B cell (primary cell): ENCODE measurements at regions not wholly inside any gene's neighbourhood (a gene's known extent, or its start where the extent isn't known, plus 50 kb on each side); places are given as distances from the start of the nearest gene placed in this dataset.

Experiments
- ATAC-seq: fragments of 200-7000 bp; cut with Tn5 transposase; one replicate; pipeline ENCODE4 v1.10.0; 2021; ENCODE audit warnings: low read depth, mild to moderate bottlenecking, moderate number of reproducible peaks, moderate library complexity
- CTCF ChIA-PET: fragments of 350-600 bp; sonication (Branson Sonifier 250); formaldehyde crosslinking; loops from one replicate; lab custom pipeline; 2021; ENCODE audit warnings: antibody characterized with exemption, inconsistent platforms; lab: Charles Lee
- POLR2A ChIA-PET: fragments of 350-600 bp; sonication (Branson Sonifier 250); formaldehyde crosslinking; loops from one replicate; lab custom pipeline; 2021; ENCODE audit warnings: antibody characterized with exemption; lab: Charles Lee
- DNase-seq: peaks from one replicate; pipeline ENCODE4 v3.0.0; 2013
- H2AFZ ChIP-seq: 2 replicates; pipeline ENCODE4 v1.6.1; 2012; ENCODE audit warnings: mild to moderate bottlenecking, low read depth, low read length; ENCODE audit not compliant: insufficient read depth, poor library complexity, severe bottlenecking
- H3K27ac ChIP-seq, 2 donors: 1 replicate in 1 of 2; 2 replicates in 1 of 2; pipeline ENCODE4 v1.5.1; 2012 to 2013; ENCODE audit warnings: low read length in 2 of 2, mild to moderate bottlenecking in 2 of 2, moderate library complexity in 1 of 2
- H3K27me3 ChIP-seq, 4 experiments: fragments of 200-600 bp in 1 of 4; sonication (generic) in 1 of 4; replicated peaks in 1 of 4; 1 replicate in 2 of 4; 2 replicates in 2 of 4; pipeline versions ENCODE4 v1.6.1 to v1.7.0; 2013 to 2016; ENCODE audit warnings: low read length in 3 of 4, mild to moderate bottlenecking in 2 of 4, mixed read lengths in 1 of 4, moderate library complexity in 1 of 4; ENCODE audit not compliant: insufficient read depth in 4 of 4, control insufficient read depth in 3 of 4; ENCODE audit errors: control extremely low read depth in 1 of 4
- H3K36me3 ChIP-seq, 2 experiments: replicated peaks in 1 of 2; 1 replicate in 1 of 2; 2 replicates in 1 of 2; pipeline versions ENCODE4 v1.6.1 to v1.7.1; 2013; ENCODE audit warnings: low read length in 1 of 2; ENCODE audit not compliant: insufficient read depth in 2 of 2, control insufficient read depth in 1 of 2; ENCODE audit errors: control extremely low read depth in 1 of 2, extremely low read depth in 1 of 2
- H3K4me1 ChIP-seq, 2 donors: fragments of 200-600 bp in 1 of 2; sonication (generic) in 1 of 2; 1 replicate in 1 of 2; 2 replicates in 1 of 2; pipeline versions ENCODE4 v1.5.1 to v1.6.1; 2013 to 2017; ENCODE audit warnings: low read length in 2 of 2; ENCODE audit not compliant: control insufficient read depth in 2 of 2, insufficient read depth in 2 of 2
- H3K4me2 ChIP-seq: replicated peaks from 2 replicates; pipeline ENCODE3; 2012; ENCODE audit warnings: mild to moderate bottlenecking, low read depth, low read length; ENCODE audit not compliant: poor library complexity, severe bottlenecking
- H3K4me3 ChIP-seq, 5 experiments: fragments of 200-600 bp in 1 of 5; sonication (generic) in 1 of 5; 1 replicate in 3 of 5; 2 replicates in 2 of 5; pipeline versions ENCODE4 v1.5.1 to v1.7.0; 2011 to 2016; ENCODE audit warnings: low read length in 4 of 5, mild to moderate bottlenecking in 4 of 5, low read depth in 2 of 5, control low read depth in 1 of 5, moderate library complexity in 1 of 5; ENCODE audit not compliant: insufficient read depth in 1 of 5; ENCODE audit errors: control extremely low read depth in 1 of 5, extremely low read depth in 1 of 5
- H3K79me2 ChIP-seq: fragments of 200-600 bp; sonication (generic); one replicate; pipeline ENCODE4 v1.6.0; 2016; ENCODE audit warnings: low read length; ENCODE audit not compliant: control insufficient read depth, insufficient read depth
- H3K9ac ChIP-seq: fragments of 200-600 bp; sonication (generic); 2 replicates; pipeline ENCODE4 v1.6.1; 2017; ENCODE audit warnings: mild to moderate bottlenecking, low read length, moderate library complexity
- H3K9me3 ChIP-seq, 3 donors: one replicate each; pipeline versions ENCODE4 v1.6.1 to v1.7.1; 2013; ENCODE audit warnings: low read length in 2 of 3; ENCODE audit not compliant: control insufficient read depth in 2 of 3, insufficient read depth in 1 of 3; ENCODE audit errors: control extremely low read depth in 1 of 3
- H4K20me1 ChIP-seq: 2 replicates; pipeline ENCODE4 v1.6.0; 2012; ENCODE audit warnings: mild to moderate bottlenecking, low read length; ENCODE audit not compliant: insufficient read depth, control insufficient read depth, poor library complexity, severe bottlenecking
- H3K27ac Mint-ChIP-seq: one replicate; pipeline ENCODE4 v1.8.0; 2021; ENCODE audit warnings: mixed read lengths
- H3K27me3 Mint-ChIP-seq: one replicate; pipeline ENCODE4 v1.8.0; 2021; ENCODE audit warnings: mixed read lengths
- H3K4me1 Mint-ChIP-seq: one replicate; pipeline ENCODE4 v1.8.0; 2021; ENCODE audit warnings: mixed read lengths
- H3K4me3 Mint-ChIP-seq: one replicate; pipeline ENCODE4 v1.8.0; 2021; ENCODE audit warnings: mixed read lengths
- H3K9me3 Mint-ChIP-seq: one replicate; pipeline ENCODE4 v1.8.0; 2022; ENCODE audit warnings: mixed read lengths; ENCODE audit not compliant: insufficient read depth
- CTCF ChIP-seq: fragments of 200-600 bp; IDR thresholded peaks from one replicate; pipeline ENCODE4 v1.8.0; 2022; ENCODE audit warnings: antibody characterized with exemption, mild to moderate bottlenecking
- EZH2 ChIP-seq: IDR thresholded peaks from 2 replicates; pipeline ENCODE4 v1.6.1; 2012; ENCODE audit warnings: borderline replicate concordance, low read depth, mild to moderate bottlenecking, moderate library complexity, low read length; ENCODE audit not compliant: insufficient read depth, poor library complexity, severe bottlenecking
- WGBS: methylation state at CpG from one replicate; pipeline ENCODE4 v1.1.5; 2013; ENCODE audit warnings: missing lambda C conversion rate; ENCODE audit not compliant: insufficient coverage; 5-methylcytosine and 5-hydroxymethylcytosine counted together
- intact Hi-C: fragments of 100-400 bp; cut with micrococcal nuclease; formaldehyde crosslinking; loops from one replicate; pipeline ENCODE4 v1.10.0; 2022

- CTCF ChIA-PET = interaction anchor here (0.6 kb wide), 1 partner anchor 11 kb away, joined by 5 read pairs; no protein-coding TSS in a partner anchor
- Histone ChIP-seq H3K4me2 (no peak overlapping the region), H3K27ac (no peak overlapping the region), H3K9me3 (no peaks in the 10 kb centered on the region), H3K79me2 (no peaks in the 10 kb centered on the region), H2AFZ (no peak overlapping the region), H4K20me1 (no peaks in the 10 kb centered on the region), H3K4me1 (no peaks in the 10 kb centered on the region), H3K4me3 (no peak overlapping the region), H3K36me3 (no peaks in the 10 kb centered on the region), H3K9ac (no peak overlapping the region), H3K27me3 (no peaks in the 10 kb centered on the region)
- no peak overlapping the region for H3K4me3 Mint-ChIP-seq
- ATAC-seq = no peak
- WGBS = no CpG with 5 or more reads among the region's 2 CpGs
- H3K27me3 Mint-ChIP-seq = no peaks in the 10 kb centered on the region
- H3K4me1 Mint-ChIP-seq = no peaks in the 10 kb centered on the region
- no peak for TF ChIP-seq EZH2
- TF ChIP-seq CTCF = no peak
- intact Hi-C loops = no loop called here
- no peak for DNase-seq
- POLR2A ChIA-PET = no interaction called here
- H3K27ac Mint-ChIP-seq = no peak overlapping the region
- H3K9me3 Mint-ChIP-seq = peaks cover 2% of the 10 kb centered on the region
Observed at GRCh38 chr5:30659417-30659816, 534.1 kb upstream of the CDH6 start.

DNA sequence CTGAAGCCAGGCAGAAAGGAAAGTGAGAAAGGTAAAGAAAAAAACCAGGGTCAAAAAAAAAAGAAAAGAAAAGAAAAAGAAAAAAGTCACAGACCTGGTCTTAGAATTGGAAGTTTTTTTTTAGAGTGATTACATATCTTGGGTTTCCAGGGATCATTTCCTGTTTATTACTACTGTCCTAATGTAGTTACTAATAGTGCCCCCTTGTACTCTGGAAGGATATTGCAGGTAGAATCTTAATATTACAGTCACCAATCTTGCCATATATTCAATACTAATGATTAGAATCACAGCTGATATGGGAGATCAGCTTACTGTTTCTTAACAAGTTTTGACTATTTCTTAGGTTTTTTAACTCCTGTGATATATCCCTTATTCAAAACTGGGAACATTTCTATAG lies 543.2 kb upstream of the CDH6 start:
- H3K27ac ChIP-seq = no peak overlapping the region
- no peaks in the 10 kb centered on the region for H3K36me3 ChIP-seq
- H2AFZ ChIP-seq = no peak overlapping the region
- no peaks in the 10 kb centered on the region for H3K27me3 Mint-ChIP-seq
- H3K4me1 ChIP-seq = no peaks in the 10 kb centered on the region
- DNase-seq = no peak
- CTCF ChIA-PET = interaction anchor here (0.7 kb wide), 1 partner anchor 354 kb away, joined by 3 read pairs; no protein-coding TSS in a partner anchor
- H3K79me2 ChIP-seq = no peaks in the 10 kb centered on the region
- intact Hi-C loops = no loop called here
- H3K9me3 ChIP-seq = no peaks in the 10 kb centered on the region
- H3K9me3 Mint-ChIP-seq = peaks cover 5% of the 10 kb centered on the region
- no peaks in the 10 kb centered on the region for H4K20me1 ChIP-seq
- H3K4me2 ChIP-seq = no peak overlapping the region
- H3K9ac ChIP-seq = no peak overlapping the region
- POLR2A ChIA-PET = no interaction called here
- no peak overlapping the region for H3K4me3 Mint-ChIP-seq
- H3K4me1 Mint-ChIP-seq = no peaks in the 10 kb centered on the region
- TF ChIP-seq CTCF = no peak
- TF ChIP-seq EZH2 = no peak
- H3K27me3 ChIP-seq = no peaks in the 10 kb centered on the region
- ATAC-seq = no peak
- H3K4me3 ChIP-seq = no peak overlapping the region
- H3K27ac Mint-ChIP-seq = no peak overlapping the region
